GM18909 (cell line): ENCODE measurements at regions not wholly inside any gene's neighbourhood (a gene's known extent, or its start where the extent isn't known, plus 50 kb on each side); places are given as distances from the start of the nearest gene placed in this dataset.

Source experiments
- ATAC-seq: cut with Tn5 transposase; IDR thresholded peaks from one replicate; pipeline ENCODE4 v1.9.1; 2021; ENCODE audit warnings: mild to moderate bottlenecking; ENCODE audit not compliant: unreplicated experiment, poor library complexity

GRCh38 chr12:90339837-90340236 lies 615.1 kb downstream of the CCER1 start:
- ATAC-seq: no peak

- ATAC-seq: no peak
Observed at GRCh38 chr12:90338365-90338764, 616.6 kb downstream of the CCER1 start.

GRCh38 chr12:90337018-90337417 lies 618.0 kb downstream of the CCER1 start:
- ATAC-seq: no peak

GRCh38 chr12:90335566-90335965 lies 619.4 kb downstream of the CCER1 start:
- ATAC-seq: no peak

DNA sequence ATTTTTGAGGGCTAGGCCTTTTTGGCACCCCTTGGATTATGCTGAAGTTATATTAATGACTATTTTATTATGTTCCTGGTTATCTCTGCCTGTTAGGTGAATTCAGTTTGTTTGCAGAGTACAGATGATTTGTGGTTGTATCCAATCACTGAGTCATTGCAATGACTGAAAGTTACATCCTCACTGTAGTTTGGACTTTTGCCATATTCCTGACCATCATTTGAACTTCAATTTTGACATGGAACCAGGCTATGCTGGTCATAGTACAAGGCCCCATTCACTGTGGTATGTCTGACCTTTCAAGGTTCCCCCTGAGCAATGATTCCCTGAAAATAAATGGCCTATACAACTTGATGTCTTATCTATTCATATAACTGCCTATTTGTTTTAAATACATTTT lies 621.0 kb downstream of the CCER1 start:
- no peak for ATAC-seq

- ATAC-seq: no peak
Observed at GRCh38 chr12:90333424-90333823, 621.6 kb downstream of the CCER1 start.

GRCh38 chr12:90331821-90332220 lies 623.2 kb downstream of the CCER1 start:
- no peak for ATAC-seq

- no peak for ATAC-seq
Observed at GRCh38 chr12:90331262-90331661, 622.6 kb upstream of the ATP2B1 start.

- no peak for ATAC-seq
Observed at GRCh38 chr12:90327793-90328743, 619.4 kb upstream of the ATP2B1 start.

DNA sequence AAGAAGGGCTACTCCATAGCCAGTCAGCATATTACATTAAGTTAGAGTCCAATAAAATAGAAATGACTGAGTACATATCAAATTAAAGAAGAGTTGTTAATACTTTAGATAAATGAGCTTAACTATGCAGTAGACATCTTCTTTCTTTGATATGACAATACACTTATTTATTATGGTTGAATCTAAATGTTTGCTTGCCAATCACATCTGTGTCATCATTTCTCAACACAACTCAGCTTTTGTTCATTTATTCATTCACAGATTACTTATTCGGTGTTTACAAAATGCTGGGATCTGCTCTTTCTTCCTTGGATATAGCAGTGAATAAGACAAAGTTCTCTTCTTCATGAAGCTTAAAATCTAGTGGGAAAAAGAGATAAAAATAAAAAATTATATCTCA lies 614.6 kb upstream of the ATP2B1 start:
- ATAC-seq: no peak

DNA sequence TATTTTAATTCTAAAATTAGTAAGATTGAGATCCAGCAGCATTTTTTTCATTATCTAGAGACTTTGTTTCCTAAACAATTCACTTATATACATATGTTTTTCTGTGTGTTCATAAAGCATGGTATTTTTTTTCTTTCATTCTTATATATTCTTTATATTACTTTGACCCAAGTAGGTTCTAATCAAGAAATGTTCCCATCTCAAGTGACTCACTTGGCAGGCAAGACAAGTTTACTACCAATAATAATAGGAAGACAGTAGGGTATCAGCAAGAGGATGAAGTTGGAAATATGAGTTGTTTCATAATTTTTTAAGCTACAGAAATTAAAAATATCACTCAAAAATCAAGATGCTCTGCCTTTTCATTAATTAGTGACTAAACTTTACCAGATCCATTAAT lies 613.4 kb upstream of the ATP2B1 start:
- no peak for ATAC-seq

- ATAC-seq: no peak
Observed at GRCh38 chr12:90321369-90321768, 612.7 kb upstream of the ATP2B1 start.

GRCh38 chr12:90311561-90311960 lies 602.9 kb upstream of the ATP2B1 start:
- no peak for ATAC-seq

DNA sequence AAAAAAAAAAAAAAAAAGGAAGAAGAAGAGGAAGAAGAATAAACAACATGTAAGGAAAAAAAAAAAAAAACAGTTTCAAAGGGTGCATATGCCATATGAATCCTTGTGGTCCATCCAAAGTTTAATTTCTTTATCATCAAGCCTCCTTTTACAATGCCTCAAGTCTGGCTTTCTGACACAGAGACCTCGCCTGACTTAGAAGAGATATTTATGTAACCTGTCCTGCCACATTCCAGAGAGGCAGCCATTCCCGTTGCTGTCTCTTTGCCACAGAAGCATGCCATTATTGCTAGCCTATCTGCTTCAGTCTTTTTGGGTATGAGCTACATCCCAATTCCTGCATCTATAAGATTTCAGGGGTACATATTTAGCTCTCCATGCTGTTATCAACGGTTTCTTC lies 596.7 kb upstream of the ATP2B1 start:
- no peak for ATAC-seq

DNA sequence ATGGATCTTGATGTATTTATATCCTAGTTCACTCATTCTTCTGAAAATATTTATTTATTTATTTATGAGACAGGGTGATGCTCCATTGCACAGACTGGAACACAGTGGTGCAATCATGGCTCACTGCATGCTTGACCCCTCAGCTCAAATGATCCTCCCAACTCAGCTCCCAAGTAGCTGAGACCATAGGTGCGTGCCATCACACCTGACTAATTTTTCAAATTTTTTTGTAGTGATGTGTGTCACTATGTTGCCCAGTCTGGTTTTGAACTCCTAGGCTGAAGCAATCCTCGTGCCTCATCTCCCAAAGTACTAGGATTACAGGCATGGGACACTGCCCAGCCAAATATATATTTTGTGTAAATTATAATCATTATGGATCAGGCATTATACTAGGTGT lies 595.6 kb upstream of the ATP2B1 start:
- ATAC-seq: no peak

DNA sequence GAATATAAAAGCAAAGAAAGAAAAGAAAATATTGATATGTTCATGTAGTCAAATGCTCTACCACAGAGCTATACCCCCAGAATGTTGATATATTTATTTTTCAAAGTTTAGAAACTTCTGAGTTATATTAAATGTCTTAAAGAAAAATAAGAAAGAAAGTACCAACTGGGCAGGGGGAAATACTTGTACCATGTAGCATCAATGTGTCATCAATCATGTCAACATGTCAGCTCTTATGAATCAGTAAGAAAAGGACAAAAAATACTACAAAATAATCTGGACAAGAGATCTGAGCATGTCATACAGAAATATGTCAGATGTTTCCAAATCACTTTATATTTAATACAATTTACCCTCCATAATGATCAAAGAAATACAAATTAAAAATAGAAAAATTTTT lies 595.1 kb upstream of the ATP2B1 start:
- no peak for ATAC-seq

DNA sequence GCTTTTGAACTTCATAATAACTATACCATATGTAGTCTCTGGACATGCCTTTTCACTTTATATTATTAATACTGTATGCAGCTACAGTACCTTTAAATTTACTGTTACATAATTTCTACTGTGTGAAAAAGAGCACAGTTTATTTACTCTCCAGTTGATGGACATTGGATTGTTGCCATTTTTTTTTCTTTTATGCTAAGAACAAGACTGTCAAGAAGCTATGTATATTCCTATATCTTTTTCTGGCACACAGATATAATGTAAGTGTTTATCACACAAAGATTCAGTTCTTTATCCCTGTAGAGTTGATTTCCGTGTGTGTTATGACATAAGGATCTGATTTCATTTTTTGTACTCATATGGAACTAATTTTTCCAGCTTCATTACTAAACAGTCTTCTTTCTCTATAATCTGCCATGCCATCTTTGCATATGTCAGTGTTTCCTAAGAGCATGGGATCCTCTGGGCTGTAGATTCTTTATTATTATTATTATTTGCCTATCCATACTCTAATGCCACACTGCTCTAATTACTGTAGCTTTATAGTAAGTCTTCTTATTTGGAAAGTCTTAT lies 593.0 kb upstream of the ATP2B1 start:
- ATAC-seq: no peak

DNA sequence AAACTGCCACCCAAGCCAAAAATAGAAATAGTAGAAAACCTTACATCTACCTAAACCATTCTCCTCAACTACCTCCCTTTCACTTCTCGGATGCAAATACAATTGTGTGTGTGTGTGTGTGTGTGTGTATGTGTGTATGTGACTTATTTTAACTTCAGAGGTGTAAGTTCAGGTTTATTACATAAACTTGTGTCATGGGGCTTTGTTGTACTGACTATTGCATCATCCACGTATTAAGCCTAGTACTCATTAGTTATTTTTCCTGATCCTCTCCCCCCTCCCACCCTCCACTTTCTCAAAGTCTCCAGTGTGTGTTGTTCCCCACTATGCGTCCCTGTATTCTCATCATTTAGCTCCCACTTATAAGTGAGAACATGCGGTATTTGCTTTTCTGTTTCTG lies 592.5 kb upstream of the ATP2B1 start:
- no peak for ATAC-seq

- ATAC-seq: no peak
Observed at GRCh38 chr12:90299666-90300065, 591.0 kb upstream of the ATP2B1 start.

- peak; percentile 99 for ATAC-seq
Observed at GRCh38 chr12:90299121-90299520, 590.5 kb upstream of the ATP2B1 start.

DNA sequence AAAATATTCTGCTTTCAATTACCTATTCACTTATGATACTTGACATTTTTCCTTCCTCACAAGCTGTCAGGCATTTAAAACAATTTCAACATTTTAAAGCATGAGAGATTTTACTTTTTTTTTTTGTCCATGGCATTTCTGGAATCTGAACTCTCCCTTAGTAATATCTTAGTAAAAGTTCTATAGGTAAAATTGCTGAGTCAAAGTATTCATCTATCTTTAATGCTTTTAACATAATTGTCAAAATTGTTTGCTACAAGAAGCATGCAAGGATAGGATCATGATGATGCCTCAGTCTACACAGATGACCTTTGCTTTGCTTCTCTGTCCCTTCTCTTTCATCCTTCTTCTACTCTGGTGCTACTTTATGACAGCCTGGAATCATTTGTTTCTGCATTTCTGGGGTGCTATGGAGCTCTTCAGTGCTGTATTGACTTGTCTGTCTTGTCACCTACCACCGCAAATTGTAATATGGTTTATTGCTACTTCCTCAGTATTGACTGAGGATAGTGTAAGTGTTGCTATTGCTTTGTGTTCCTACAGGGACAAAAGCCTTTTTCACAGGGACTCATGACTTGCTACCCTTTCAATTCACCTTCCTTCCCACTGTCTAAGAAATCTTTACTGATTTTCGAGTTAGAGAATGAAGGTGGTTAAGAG lies 589.8 kb upstream of the ATP2B1 start:
- ATAC-seq: no peak
